ENCODE measurements at regions not wholly inside any gene's neighbourhood (a gene's known extent, or its start where the extent isn't known, plus 50 kb on each side); places are given as distances from the start of the nearest gene placed in this dataset.

DNA sequence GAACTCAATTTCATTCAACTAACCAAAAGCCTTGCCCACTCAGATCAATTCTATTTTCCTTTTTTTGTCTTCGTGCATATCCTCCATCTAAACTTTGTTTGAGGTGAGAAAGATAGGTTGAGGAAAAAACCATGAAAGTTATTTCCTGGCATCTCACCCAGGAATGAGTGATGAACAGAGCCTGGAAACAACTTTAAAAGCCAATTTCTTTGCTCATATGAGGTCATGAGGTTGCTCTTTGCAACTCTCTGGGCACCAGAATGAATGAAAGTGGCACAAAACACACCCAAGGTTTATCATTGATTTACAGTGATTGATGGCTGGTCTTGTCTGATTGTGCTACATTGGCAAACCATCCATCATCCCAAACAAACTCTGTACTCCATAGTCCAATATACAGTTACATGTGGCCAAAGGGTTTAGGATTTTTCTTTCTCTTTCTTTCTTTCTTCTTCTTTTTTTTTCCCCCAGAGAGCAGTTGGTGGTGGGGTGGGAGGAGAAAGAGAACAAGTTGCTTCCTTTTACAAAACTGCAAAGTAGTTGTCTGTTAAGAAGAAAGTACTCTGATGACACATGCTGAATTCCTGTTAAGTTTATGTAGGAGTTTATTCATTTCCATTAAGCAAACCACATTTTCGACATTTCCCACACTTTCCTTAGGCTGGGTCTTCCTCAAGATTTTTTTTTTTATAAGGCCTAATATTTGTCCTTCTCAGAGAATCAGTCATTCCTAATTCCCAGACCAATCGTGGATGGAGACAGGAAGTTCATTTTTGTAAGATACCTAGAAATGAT lies 575.9 kb upstream of the ZEB2 start:
- H3K36me3 ChIP-seq (ENCODE audit: control insufficient read depth in 5 of 5, insufficient read depth in 5 of 5, low read length in 5 of 5) = no peaks in the 10 kb centered on the region
- no peak overlapping the region for H3K27ac ChIP-seq (ENCODE audit: low read depth, low read length)
- no peak overlapping the region for H3K4me3 ChIP-seq (ENCODE audit: low read depth in 1 of 5, low read length in 5 of 5)
- no peaks in the 10 kb centered on the region for H3K9me3 ChIP-seq (ENCODE audit: control insufficient read depth in 5 of 5, low read length in 5 of 5)
- peaks cover 0 to 14% (median 2%) of the 10 kb centered on the region in 5 donors for H3K4me1 ChIP-seq (ENCODE audit: control insufficient read depth in 5 of 5, insufficient read depth in 5 of 5, low read length in 5 of 5)
- no peak overlapping the region for H3K9ac ChIP-seq (ENCODE audit: low read length in 5 of 5)
- H3K27me3 ChIP-seq (ENCODE audit: control insufficient read depth in 5 of 5, insufficient read depth in 4 of 5, low read length in 5 of 5) = no peaks in the 10 kb centered on the region

DNA sequence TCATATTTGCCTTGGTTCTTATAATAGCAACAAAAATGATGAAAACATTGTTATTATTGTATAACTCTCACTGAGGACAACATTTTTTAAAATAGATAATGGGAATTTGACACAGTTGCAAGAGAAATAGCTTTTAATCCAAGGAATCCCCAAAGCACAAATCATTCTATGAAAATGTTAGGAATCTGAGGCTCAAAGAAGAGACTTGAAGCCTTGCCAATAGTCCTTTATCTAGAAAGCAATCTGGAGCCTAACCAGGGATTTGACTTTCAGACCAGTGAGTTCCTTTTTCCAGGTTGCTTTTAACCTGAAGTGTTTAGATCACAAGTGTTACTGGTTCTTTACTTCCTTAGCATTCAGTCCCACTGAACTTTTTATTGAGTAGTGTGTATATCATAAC lies 574.5 kb upstream of the ZEB2 start:
- Histone ChIP-seq H3K9me3 (ENCODE audit: control insufficient read depth in 5 of 5, low read length in 5 of 5) (no peaks in the 10 kb centered on the region), H3K27me3 (ENCODE audit: control insufficient read depth in 5 of 5, insufficient read depth in 4 of 5, low read length in 5 of 5) (no peaks in the 10 kb centered on the region), H3K4me1 (ENCODE audit: control insufficient read depth in 5 of 5, insufficient read depth in 5 of 5, low read length in 5 of 5) (peaks cover 0 to 14% (median 2%) of the 10 kb centered on the region in 5 donors), H3K4me3 (ENCODE audit: low read depth in 1 of 5, low read length in 5 of 5) (no peak overlapping the region), H3K36me3 (ENCODE audit: control insufficient read depth in 5 of 5, insufficient read depth in 5 of 5, low read length in 5 of 5) (no peaks in the 10 kb centered on the region), H3K27ac (ENCODE audit: low read depth, low read length) (no peak overlapping the region), H3K9ac (ENCODE audit: low read length in 5 of 5) (no peak overlapping the region)

DNA sequence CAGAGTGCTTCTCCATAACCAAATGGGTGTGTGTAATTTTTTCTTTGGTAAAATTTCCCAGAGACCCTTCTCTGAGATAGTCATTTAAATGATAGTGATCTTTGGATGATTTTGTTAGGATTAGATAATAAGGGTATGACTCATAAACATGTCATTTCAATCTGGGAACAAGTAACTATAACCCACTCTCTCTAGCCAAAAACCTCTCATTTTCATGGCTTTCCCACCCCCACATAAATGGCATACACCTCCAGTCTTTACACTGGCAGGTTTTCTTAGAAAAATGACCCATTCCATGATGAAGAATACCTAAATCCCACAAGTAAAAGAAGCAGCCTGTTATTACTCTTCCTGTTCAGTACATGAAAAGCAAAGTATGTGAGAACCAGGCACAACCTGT lies 572.0 kb upstream of the ZEB2 start:
- Histone ChIP-seq H3K9ac (ENCODE audit: low read length in 5 of 5) (no peak overlapping the region), H3K36me3 (ENCODE audit: control insufficient read depth in 5 of 5, insufficient read depth in 5 of 5, low read length in 5 of 5) (no peaks in the 10 kb centered on the region), H3K4me3 (ENCODE audit: low read depth in 1 of 5, low read length in 5 of 5) (no peak overlapping the region), H3K4me1 (ENCODE audit: control insufficient read depth in 5 of 5, insufficient read depth in 5 of 5, low read length in 5 of 5) (peaks cover 0 to 14% (median 2%) of the 10 kb centered on the region in 5 donors), H3K9me3 (ENCODE audit: control insufficient read depth in 5 of 5, low read length in 5 of 5) (no peaks in the 10 kb centered on the region), H3K27ac (ENCODE audit: low read depth, low read length) (peak overlapping the region; percentile 55), H3K27me3 (ENCODE audit: control insufficient read depth in 5 of 5, insufficient read depth in 4 of 5, low read length in 5 of 5) (no peaks in the 10 kb centered on the region)

DNA sequence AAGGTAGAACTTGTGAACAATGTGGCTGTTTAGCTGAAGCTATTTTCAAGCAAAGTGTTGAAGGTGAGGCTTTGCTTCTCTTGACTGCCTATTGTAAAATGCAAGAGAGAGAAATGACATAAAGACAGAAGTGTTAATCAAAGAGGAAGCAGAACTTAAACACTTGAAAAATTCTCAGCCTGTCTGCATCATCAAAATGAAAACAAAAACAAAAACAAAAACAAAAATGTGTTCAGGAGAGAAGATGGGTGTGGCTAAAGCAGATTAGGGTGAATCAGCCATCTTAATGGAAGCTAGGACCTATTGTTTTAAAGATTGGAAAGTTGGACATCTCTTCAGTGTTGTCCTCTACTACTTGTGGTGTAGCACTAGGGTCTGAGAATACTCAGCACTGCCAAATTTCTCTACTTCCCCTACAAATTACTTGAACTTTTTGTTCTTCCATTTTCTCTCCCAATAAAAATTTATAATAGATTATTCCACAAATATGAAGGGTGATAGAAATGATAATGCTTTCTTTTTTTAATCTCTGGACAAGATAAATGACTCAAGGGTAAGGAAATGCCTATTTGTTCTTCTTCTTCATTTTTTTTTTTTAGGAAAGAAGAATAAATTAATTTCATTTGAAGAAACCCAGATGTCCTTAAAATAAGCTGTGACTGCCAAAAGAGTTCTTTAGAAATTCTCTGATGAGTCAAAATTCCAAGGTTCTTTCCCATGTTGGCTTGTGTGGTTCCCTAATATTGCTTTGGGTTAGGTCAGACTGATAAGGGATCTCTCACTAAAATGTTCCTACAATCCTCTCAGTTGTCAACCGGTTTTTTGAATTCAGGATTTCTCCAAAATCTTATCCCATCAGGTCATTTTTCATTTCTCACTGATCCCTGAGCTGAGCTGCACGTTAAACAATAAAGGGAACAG lies 571.2 kb upstream of the ZEB2 start:
- H3K9ac ChIP-seq (ENCODE audit: low read length in 5 of 5) = no peak overlapping the region
- H3K27me3 ChIP-seq (ENCODE audit: control insufficient read depth in 5 of 5, insufficient read depth in 4 of 5, low read length in 5 of 5) = no peaks in the 10 kb centered on the region
- no peaks in the 10 kb centered on the region for H3K36me3 ChIP-seq (ENCODE audit: control insufficient read depth in 5 of 5, insufficient read depth in 5 of 5, low read length in 5 of 5)
- no peak overlapping the region for H3K4me3 ChIP-seq (ENCODE audit: low read depth in 1 of 5, low read length in 5 of 5)
- no peaks in the 10 kb centered on the region for H3K9me3 ChIP-seq (ENCODE audit: control insufficient read depth in 5 of 5, low read length in 5 of 5)
- H3K27ac ChIP-seq (ENCODE audit: low read depth, low read length) = peak overlapping the region; percentile 26
- H3K4me1 ChIP-seq (ENCODE audit: control insufficient read depth in 5 of 5, insufficient read depth in 5 of 5, low read length in 5 of 5) = peaks cover 0 to 14% (median 2%) of the 10 kb centered on the region in 5 donors

DNA sequence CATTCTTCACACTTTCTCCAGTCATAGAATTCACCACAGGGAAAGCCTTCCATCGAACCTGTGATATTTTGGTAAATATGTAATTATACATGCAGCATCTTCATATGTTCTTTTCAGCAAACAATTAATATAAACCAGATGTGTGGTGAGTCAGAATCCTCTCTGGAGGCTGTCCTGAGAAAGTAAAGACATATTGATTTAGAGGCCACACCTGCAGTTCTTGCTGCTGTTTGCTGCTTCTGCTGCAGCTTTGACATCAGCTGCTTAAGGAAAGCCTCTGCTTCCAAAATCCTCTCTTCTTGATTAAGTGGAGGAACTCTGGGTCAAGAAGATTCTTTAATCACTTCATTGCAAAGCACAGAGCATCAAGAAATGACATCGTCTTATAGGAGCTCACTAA lies 568.8 kb upstream of the ZEB2 start:
- Histone ChIP-seq H3K4me1 (ENCODE audit: control insufficient read depth in 5 of 5, insufficient read depth in 5 of 5, low read length in 5 of 5) (peaks cover 0 to 7% (median 3%) of the 10 kb centered on the region in 5 donors), H3K27ac (ENCODE audit: low read depth, low read length) (no peak overlapping the region), H3K36me3 (ENCODE audit: control insufficient read depth in 5 of 5, insufficient read depth in 5 of 5, low read length in 5 of 5) (no peaks in the 10 kb centered on the region), H3K9me3 (ENCODE audit: control insufficient read depth in 5 of 5, low read length in 5 of 5) (no peaks in the 10 kb centered on the region), H3K4me3 (ENCODE audit: low read depth in 1 of 5, low read length in 5 of 5) (no peak overlapping the region), H3K9ac (ENCODE audit: low read length in 5 of 5) (no peak overlapping the region), H3K27me3 (ENCODE audit: control insufficient read depth in 5 of 5, insufficient read depth in 4 of 5, low read length in 5 of 5) (no peaks in the 10 kb centered on the region)

DNA sequence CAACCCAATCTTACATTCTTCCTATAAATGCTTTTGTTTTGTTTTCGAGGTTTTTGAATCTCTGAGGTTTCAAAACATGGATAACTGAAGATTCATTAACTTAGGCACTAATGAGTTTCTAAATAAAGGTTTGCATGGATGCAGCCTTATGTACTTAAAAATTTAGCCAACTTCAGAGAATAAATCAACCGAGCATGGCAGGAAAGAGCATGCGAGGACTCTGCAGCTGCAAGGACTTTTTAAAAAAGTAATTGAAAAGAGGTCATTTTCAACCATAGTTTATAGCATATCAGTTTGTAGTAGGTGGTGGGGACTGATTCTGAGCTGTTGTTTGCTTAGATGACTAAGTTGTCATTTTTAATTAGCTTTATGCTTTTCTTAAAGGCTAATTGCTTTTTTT lies 567.0 kb upstream of the ZEB2 start:
- H3K4me1 ChIP-seq (ENCODE audit: control insufficient read depth in 5 of 5, insufficient read depth in 5 of 5, low read length in 5 of 5) = peaks cover 0 to 6% (median 3%) of the 10 kb centered on the region in 5 donors
- H3K27ac ChIP-seq (ENCODE audit: low read depth, low read length) = no peak overlapping the region
- H3K9me3 ChIP-seq (ENCODE audit: control insufficient read depth in 5 of 5, low read length in 5 of 5) = no peaks in the 10 kb centered on the region
- H3K4me3 ChIP-seq (ENCODE audit: low read depth in 1 of 5, low read length in 5 of 5) = no peak overlapping the region
- no peaks in the 10 kb centered on the region for H3K27me3 ChIP-seq (ENCODE audit: control insufficient read depth in 5 of 5, insufficient read depth in 4 of 5, low read length in 5 of 5)
- no peaks in the 10 kb centered on the region for H3K36me3 ChIP-seq (ENCODE audit: control insufficient read depth in 5 of 5, insufficient read depth in 5 of 5, low read length in 5 of 5)
- no peak overlapping the region for H3K9ac ChIP-seq (ENCODE audit: low read length in 5 of 5)

DNA sequence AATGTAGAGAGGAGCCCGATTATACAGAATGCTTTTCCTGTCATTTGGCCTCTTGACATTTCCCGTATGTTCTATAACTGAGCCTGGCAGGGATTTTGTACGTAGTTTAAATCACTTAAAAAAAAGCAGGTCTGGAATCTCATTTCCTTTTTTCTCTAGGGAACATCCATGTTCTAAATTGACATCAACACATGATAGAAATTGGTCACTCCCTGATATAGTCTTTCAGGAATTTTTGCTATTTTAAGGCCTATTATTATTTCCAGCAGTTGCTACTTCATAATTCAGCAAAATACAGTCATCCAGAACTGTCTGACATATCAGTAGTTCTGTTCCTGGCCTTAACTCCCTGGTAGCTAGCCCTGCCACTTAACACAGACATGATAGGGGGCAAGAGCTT lies 565.7 kb upstream of the ZEB2 start:
- H3K4me1 ChIP-seq (ENCODE audit: control insufficient read depth in 5 of 5, insufficient read depth in 5 of 5, low read length in 5 of 5) = peaks cover 0 to 3% (median 0%) of the 10 kb centered on the region in 5 donors
- H3K27ac ChIP-seq (ENCODE audit: low read depth, low read length) = peak overlapping the region; percentile 14
- no peak overlapping the region for H3K4me3 ChIP-seq (ENCODE audit: low read depth in 1 of 5, low read length in 5 of 5)
- no peaks in the 10 kb centered on the region for H3K27me3 ChIP-seq (ENCODE audit: control insufficient read depth in 5 of 5, insufficient read depth in 4 of 5, low read length in 5 of 5)
- H3K9ac ChIP-seq (ENCODE audit: low read length in 5 of 5) = no peak overlapping the region
- no peaks in the 10 kb centered on the region for H3K9me3 ChIP-seq (ENCODE audit: control insufficient read depth in 5 of 5, low read length in 5 of 5)
- H3K36me3 ChIP-seq (ENCODE audit: control insufficient read depth in 5 of 5, insufficient read depth in 5 of 5, low read length in 5 of 5) = no peaks in the 10 kb centered on the region

DNA sequence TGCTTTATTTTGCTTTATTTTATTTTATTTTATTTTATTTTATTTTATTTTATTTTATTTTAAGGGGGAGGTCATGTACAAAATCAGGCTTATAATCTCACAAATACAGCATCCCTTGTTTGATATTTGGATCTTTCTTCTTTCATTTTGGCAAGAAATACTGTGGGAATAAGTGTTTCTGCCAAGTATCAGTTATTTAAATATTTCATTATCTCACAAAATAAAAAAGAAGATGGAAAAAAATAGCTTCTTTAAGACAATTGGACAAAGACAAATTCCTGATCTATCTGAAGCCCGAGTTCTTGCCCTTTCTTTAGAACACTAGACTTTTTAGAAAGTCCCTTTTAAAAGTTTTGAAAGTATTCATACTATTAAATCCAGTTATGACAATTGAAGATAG lies 560.5 kb upstream of the ZEB2 start:
- H3K27me3 ChIP-seq (ENCODE audit: control insufficient read depth in 5 of 5, insufficient read depth in 4 of 5, low read length in 5 of 5) = no peaks in the 10 kb centered on the region
- H3K4me3 ChIP-seq (ENCODE audit: low read depth in 1 of 5, low read length in 5 of 5) = no peak overlapping the region
- H3K4me1 ChIP-seq (ENCODE audit: control insufficient read depth in 5 of 5, insufficient read depth in 5 of 5, low read length in 5 of 5) = peaks cover 0 to 10% (median 5%) of the 10 kb centered on the region in 5 donors
- no peaks in the 10 kb centered on the region for H3K36me3 ChIP-seq (ENCODE audit: control insufficient read depth in 5 of 5, insufficient read depth in 5 of 5, low read length in 5 of 5)
- H3K27ac ChIP-seq (ENCODE audit: low read depth, low read length) = no peak overlapping the region
- H3K9me3 ChIP-seq (ENCODE audit: control insufficient read depth in 5 of 5, low read length in 5 of 5) = no peaks in the 10 kb centered on the region
- H3K9ac ChIP-seq (ENCODE audit: low read length in 5 of 5) = no peak overlapping the region

DNA sequence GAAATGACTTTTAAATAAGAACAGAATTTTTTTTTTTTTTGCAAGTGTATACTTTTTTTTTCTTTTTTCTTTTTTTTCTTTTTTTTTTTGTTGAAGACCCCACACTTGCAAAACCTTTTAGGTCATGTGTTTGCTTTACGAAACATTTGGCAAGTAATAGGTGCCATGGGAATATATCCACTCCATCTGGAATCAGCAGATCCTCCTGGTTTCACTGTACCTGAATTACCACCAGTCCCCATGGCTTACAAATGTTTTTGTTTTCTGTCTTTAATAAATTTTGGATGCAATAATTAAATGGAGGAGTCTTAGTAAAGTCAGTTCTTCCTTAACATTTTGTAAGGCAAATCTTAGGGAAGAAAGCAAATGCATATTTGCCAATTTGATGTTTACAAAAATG lies 559.7 kb upstream of the ZEB2 start:
- no peaks in the 10 kb centered on the region for H3K9me3 ChIP-seq (ENCODE audit: control insufficient read depth in 5 of 5, low read length in 5 of 5)
- no peaks in the 10 kb centered on the region for H3K36me3 ChIP-seq (ENCODE audit: control insufficient read depth in 5 of 5, insufficient read depth in 5 of 5, low read length in 5 of 5)
- H3K27ac ChIP-seq (ENCODE audit: low read depth, low read length) = no peak overlapping the region
- H3K4me1 ChIP-seq (ENCODE audit: control insufficient read depth in 5 of 5, insufficient read depth in 5 of 5, low read length in 5 of 5) = peaks cover 0 to 14% (median 7%) of the 10 kb centered on the region in 5 donors
- no peaks in the 10 kb centered on the region for H3K27me3 ChIP-seq (ENCODE audit: control insufficient read depth in 5 of 5, insufficient read depth in 4 of 5, low read length in 5 of 5)
- no peak overlapping the region for H3K4me3 ChIP-seq (ENCODE audit: low read depth in 1 of 5, low read length in 5 of 5)
- no peak overlapping the region for H3K9ac ChIP-seq (ENCODE audit: low read length in 5 of 5)

DNA sequence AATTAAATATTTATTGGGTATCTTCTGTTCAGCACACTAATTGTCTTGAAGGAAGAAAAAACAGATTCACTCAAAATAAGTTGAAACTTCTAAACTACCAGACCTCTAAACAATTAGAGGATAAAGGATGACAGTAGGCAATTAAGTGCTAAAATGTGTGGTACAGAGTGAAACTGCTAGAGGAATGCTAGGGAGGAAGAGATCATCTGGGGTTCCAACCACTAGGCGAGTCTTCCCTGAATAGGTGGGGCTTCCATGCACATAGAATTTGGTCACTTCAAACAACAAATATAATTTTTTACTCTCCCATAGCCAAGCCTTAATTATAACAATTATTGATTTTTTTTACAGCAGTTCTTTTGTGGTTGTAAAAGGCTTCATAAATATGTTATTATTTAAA lies 559.0 kb upstream of the ZEB2 start:
- no peaks in the 10 kb centered on the region for H3K27me3 ChIP-seq (ENCODE audit: control insufficient read depth in 5 of 5, insufficient read depth in 4 of 5, low read length in 5 of 5)
- no peaks in the 10 kb centered on the region for H3K9me3 ChIP-seq (ENCODE audit: control insufficient read depth in 5 of 5, low read length in 5 of 5)
- H3K9ac ChIP-seq (ENCODE audit: low read length in 5 of 5) = no peak overlapping the region
- peaks cover 0 to 14% (median 7%) of the 10 kb centered on the region in 5 donors for H3K4me1 ChIP-seq (ENCODE audit: control insufficient read depth in 5 of 5, insufficient read depth in 5 of 5, low read length in 5 of 5)
- H3K4me3 ChIP-seq (ENCODE audit: low read depth in 1 of 5, low read length in 5 of 5) = no peak overlapping the region
- H3K27ac ChIP-seq (ENCODE audit: low read depth, low read length) = no peak overlapping the region
- H3K36me3 ChIP-seq (ENCODE audit: control insufficient read depth in 5 of 5, insufficient read depth in 5 of 5, low read length in 5 of 5) = no peaks in the 10 kb centered on the region
